ENCODE measurements at regions not wholly inside any gene's neighbourhood (a gene's known extent, or its start where the extent isn't known, plus 50 kb on each side); places are given as distances from the start of the nearest gene placed in this dataset.

DNA sequence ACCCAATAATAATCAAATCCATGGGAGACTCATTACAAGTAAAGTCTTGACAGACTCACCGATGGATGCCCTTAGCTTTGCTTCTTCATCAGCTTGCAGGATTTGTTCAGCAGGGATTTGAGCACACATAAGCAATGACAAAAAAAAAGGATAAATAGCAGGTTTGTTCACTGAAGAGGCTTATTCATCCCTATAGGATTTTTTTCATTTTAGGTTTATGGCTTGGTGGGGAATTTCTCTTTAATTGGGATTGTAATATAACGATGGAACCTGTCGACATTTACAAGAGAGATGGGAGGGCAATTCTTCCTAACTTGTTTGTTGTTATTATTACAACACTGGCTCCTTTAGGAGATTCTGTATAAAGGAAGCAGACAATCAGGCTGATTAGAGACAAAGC lies 649.1 kb upstream of the PLXNA2 start:
- TF ChIP-seq, protein P1, sequence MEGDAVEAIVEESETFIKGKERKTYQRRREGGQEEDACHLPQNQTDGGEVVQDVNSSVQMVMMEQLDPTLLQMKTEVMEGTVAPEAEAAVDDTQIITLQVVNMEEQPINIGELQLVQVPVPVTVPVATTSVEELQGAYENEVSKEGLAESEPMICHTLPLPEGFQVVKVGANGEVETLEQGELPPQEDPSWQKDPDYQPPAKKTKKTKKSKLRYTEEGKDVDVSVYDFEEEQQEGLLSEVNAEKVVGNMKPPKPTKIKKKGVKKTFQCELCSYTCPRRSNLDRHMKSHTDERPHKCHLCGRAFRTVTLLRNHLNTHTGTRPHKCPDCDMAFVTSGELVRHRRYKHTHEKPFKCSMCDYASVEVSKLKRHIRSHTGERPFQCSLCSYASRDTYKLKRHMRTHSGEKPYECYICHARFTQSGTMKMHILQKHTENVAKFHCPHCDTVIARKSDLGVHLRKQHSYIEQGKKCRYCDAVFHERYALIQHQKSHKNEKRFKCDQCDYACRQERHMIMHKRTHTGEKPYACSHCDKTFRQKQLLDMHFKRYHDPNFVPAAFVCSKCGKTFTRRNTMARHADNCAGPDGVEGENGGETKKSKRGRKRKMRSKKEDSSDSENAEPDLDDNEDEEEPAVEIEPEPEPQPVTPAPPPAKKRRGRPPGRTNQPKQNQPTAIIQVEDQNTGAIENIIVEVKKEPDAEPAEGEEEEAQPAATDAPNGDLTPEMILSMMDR (conservative IDR thresholded peaks at IDR 0.05; ENCODE audit: low read length) = no peak
- TF ChIP-seq EZH2phosphoT487 (IDR thresholded peaks at IDR 0.05; ENCODE audit: borderline replicate concordance, low read depth, low read length) = no peak
